Keratinocyte (primary cell): ENCODE measurements at regions not wholly inside any gene's neighbourhood (a gene's known extent, or its start where the extent isn't known, plus 50 kb on each side); places are given as distances from the start of the nearest gene placed in this dataset.

Source experiments
- DNase-seq: peaks from one replicate; pipeline ENCODE4 v3.0.0-alpha.2; 2011; ENCODE audit warnings: low read depth, missing footprints, low spot score
- FAIRE-seq: peaks from 2 replicates; lab custom pipeline; 2011; peaks lifted over from hg19 to GRCh38; lab: Jason Lieb, UNC
- H2AFZ ChIP-seq: 2 replicates; pipeline ENCODE4 v1.6.0; 2012; ENCODE audit warnings: low read length, control low read depth, inconsistent platforms; ENCODE audit not compliant: control insufficient read depth
- H3K27ac ChIP-seq: 2 replicates; pipeline ENCODE4 v1.5.1; 2011; ENCODE audit warnings: low read length; ENCODE audit not compliant: control insufficient read depth, insufficient read depth
- H3K27me3 ChIP-seq: 3 replicates; pipeline ENCODE4 v1.6.0; 2011; ENCODE audit warnings: low read length; ENCODE audit not compliant: control insufficient read depth, insufficient read depth; ENCODE audit errors: extremely low read depth
- H3K36me3 ChIP-seq, 2 experiments: 2 replicates in 1 of 2; 3 replicates in 1 of 2; pipeline ENCODE4 v1.5.1; 2011; ENCODE audit warnings: low read length in 2 of 2, mild to moderate bottlenecking in 1 of 2; ENCODE audit not compliant: control insufficient read depth in 2 of 2, insufficient read depth in 2 of 2; ENCODE audit errors: extremely low read depth in 1 of 2
- H3K4me1 ChIP-seq: 3 replicates; pipeline ENCODE4 v1.5.1; 2011; ENCODE audit warnings: low read length; ENCODE audit not compliant: control insufficient read depth, insufficient read depth; ENCODE audit errors: extremely low read depth
- H3K4me2 ChIP-seq: 3 replicates; pipeline ENCODE4 v1.6.0; 2011; ENCODE audit warnings: low read depth, low read length; ENCODE audit not compliant: control insufficient read depth, insufficient read depth; ENCODE audit errors: extremely low read depth
- H3K4me3 ChIP-seq, 3 experiments: fragments of 200-600 bp in 1 of 3; sonication (generic) in 1 of 3; 2 replicates in 2 of 3; 3 replicates in 1 of 3; pipeline ENCODE4 v1.5.1; 2011 to 2016; ENCODE audit warnings: low read length in 3 of 3, mild to moderate bottlenecking in 3 of 3, control low read depth in 2 of 3, inconsistent platforms in 1 of 3, low read depth in 1 of 3, mixed read lengths in 1 of 3, mixed run types in 1 of 3, moderate library complexity in 1 of 3; ENCODE audit not compliant: control insufficient read depth in 2 of 3, insufficient read depth in 2 of 3; ENCODE audit errors: extremely low read depth in 1 of 3
- H3K79me2 ChIP-seq: 2 replicates; pipeline ENCODE4 v1.6.0; 2012; ENCODE audit warnings: low read length; ENCODE audit not compliant: control insufficient read depth, insufficient read depth
- H3K9ac ChIP-seq: 3 replicates; pipeline ENCODE4 v1.6.0; 2011; ENCODE audit warnings: low read length; ENCODE audit not compliant: control insufficient read depth, insufficient read depth; ENCODE audit errors: extremely low read depth
- H3K9me1 ChIP-seq: 3 replicates; pipeline ENCODE4 v1.6.0; 2011; ENCODE audit warnings: low read length; ENCODE audit not compliant: control insufficient read depth, insufficient read depth; ENCODE audit errors: extremely low read depth
- H3K9me3 ChIP-seq: 2 replicates; pipeline ENCODE4 v1.5.1; 2012; ENCODE audit warnings: low read depth, low read length; ENCODE audit not compliant: control insufficient read depth
- H4K20me1 ChIP-seq: 3 replicates; pipeline ENCODE4 v1.6.0; 2011; ENCODE audit warnings: low read length; ENCODE audit not compliant: control insufficient read depth, insufficient read depth; ENCODE audit errors: extremely low read depth
- CTCF ChIP-seq, 3 experiments: IDR thresholded peaks in 1 of 3; conservative IDR thresholded peaks in 1 of 3; optimal IDR thresholded peaks in 1 of 3; 2 replicates in 2 of 3; 3 replicates in 1 of 3; pipeline versions ENCODE3 to v1.5.1; 2011; ENCODE audit warnings: low read length in 3 of 3, mild to moderate bottlenecking in 3 of 3, moderate library complexity in 2 of 3, control low read depth in 1 of 3, inconsistent platforms in 1 of 3; ENCODE audit not compliant: insufficient read depth in 2 of 3; ENCODE audit errors: extremely low read depth in 1 of 3
- EZH2 ChIP-seq: IDR thresholded peaks from one replicate; pipeline ENCODE4 v1.6.1; 2012; ENCODE audit warnings: inconsistent platforms, mild to moderate bottlenecking, low read length, moderate library complexity
- dilution Hi-C: fragments of 300-500 bp; cut with MboI; formaldehyde crosslinking; loops from one replicate; pipeline ENCODE4 v1.7.0; 2020; ENCODE audit warnings: low sequenced_read_pairs; ENCODE audit not compliant: extremely low pct_ligation_motif_present

GRCh38 chrX:118189000-118189399, 72.4 kb upstream of the KLHL13 start:
- Histone ChIP-seq H3K27ac (no peak overlapping the region), H3K4me3 (no peak overlapping the region), H3K36me3 (no peaks in the 10 kb centered on the region), H3K9me1 (no peaks in the 10 kb centered on the region), H4K20me1 (no peaks in the 10 kb centered on the region), H3K4me2 (no peak overlapping the region), H2AFZ (no peak overlapping the region), H3K79me2 (no peaks in the 10 kb centered on the region), H3K4me1 (no peaks in the 10 kb centered on the region), H3K9ac (no peak overlapping the region), H3K9me3 (no peaks in the 10 kb centered on the region), H3K27me3 (no peaks in the 10 kb centered on the region)
- no peak for DNase-seq
- dilution Hi-C loops: no loop called here
- no peak for FAIRE-seq
- TF ChIP-seq CTCF (optimal IDR thresholded peaks at IDR 0.05 in 1 of 3, IDR thresholded peaks at IDR 0.05 in 1 of 3, conservative IDR thresholded peaks at IDR 0.05 in 1 of 3; ENCODE audit: extremely low read depth in 1 of 3, insufficient read depth in 2 of 3, low read length in 3 of 3): no peak
- TF ChIP-seq EZH2: no peak

GRCh38 chrX:118189628-118190027, 73.0 kb upstream of the KLHL13 start:
- no peak for DNase-seq
- dilution Hi-C loops: no loop called here

More at GRCh38 chrX:118189628-118190027, 73.0 kb upstream of the KLHL13 start:
- H3K36me3 ChIP-seq: no peaks in the 10 kb centered on the region
- no peak for TF ChIP-seq EZH2
- no peak for TF ChIP-seq CTCF (optimal IDR thresholded peaks at IDR 0.05 in 1 of 3, IDR thresholded peaks at IDR 0.05 in 1 of 3, conservative IDR thresholded peaks at IDR 0.05 in 1 of 3; ENCODE audit: extremely low read depth in 1 of 3, insufficient read depth in 2 of 3, low read length in 3 of 3)
- no peaks in the 10 kb centered on the region for H3K27me3 ChIP-seq
- H3K4me2 ChIP-seq: no peak overlapping the region
- no peaks in the 10 kb centered on the region for H3K79me2 ChIP-seq
- H3K4me1 ChIP-seq: no peaks in the 10 kb centered on the region
- H3K9me1 ChIP-seq: no peaks in the 10 kb centered on the region
- H3K4me3 ChIP-seq: no peak overlapping the region
- FAIRE-seq: no peak
- no peak overlapping the region for H3K27ac ChIP-seq
- no peaks in the 10 kb centered on the region for H4K20me1 ChIP-seq
- H3K9ac ChIP-seq: no peak overlapping the region
- no peak overlapping the region for H2AFZ ChIP-seq
- no peaks in the 10 kb centered on the region for H3K9me3 ChIP-seq
